ENCODE measurements at regions not wholly inside any gene's neighbourhood (a gene's known extent, or its start where the extent isn't known, plus 50 kb on each side); places are given as distances from the start of the nearest gene placed in this dataset.

DNA sequence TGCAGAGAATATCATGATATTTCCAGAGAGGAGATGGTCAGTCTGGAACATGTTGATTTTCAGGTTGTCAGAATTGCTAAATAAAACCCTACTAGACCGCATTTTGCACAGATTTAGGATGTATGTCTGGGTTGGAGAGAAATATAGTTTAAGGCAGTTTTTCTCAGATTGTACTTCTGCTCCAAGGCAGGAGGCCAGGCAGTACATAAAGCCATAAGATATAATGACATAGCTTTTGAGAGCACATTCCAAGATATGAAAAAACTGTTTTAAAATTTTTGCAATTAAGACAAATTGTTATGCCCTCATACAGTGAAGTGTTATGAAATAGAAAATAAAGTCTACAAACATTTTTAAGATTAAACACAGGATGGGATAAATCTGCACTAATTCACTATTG is 301.8 kb upstream of the CBLB start:
- H3K36me3 Mint-ChIP-seq (ENCODE audit: low read depth) = no peaks in the 10 kb centered on the region
- no peak overlapping the region for H3K4me3 ChIP-seq (ENCODE audit: low read length)
- H3K9ac ChIP-seq (ENCODE audit: extremely low read depth, low read length, poor library complexity, severe bottlenecking) = no peak overlapping the region
- peaks cover 5% of the 10 kb centered on the region for H3K9me3 ChIP-seq (ENCODE audit: control insufficient read depth, low read length)
- H3K4me1 Mint-ChIP-seq = peaks cover 10% of the 10 kb centered on the region
- H3K27me3 Mint-ChIP-seq (ENCODE audit: insufficient read depth) = no peaks in the 10 kb centered on the region
- no peak overlapping the region for H3K27ac Mint-ChIP-seq
- H3K27ac ChIP-seq (ENCODE audit: low read depth, low read length) = no peak overlapping the region
- TF ChIP-seq CTCF (conservative IDR thresholded peaks at IDR 0.05) = no peak
- 100% methylated on average over 1 of the region's 1 CpG; no CpG with 5 or more reads in 1 of the 2 experiments for WGBS, 2 experiments (ENCODE audit: insufficient coverage in 1 of 2, insufficient read length in 1 of 2)
- H3K4me3 Mint-ChIP-seq = no peak overlapping the region
- no peaks in the 10 kb centered on the region for H3K36me3 ChIP-seq (ENCODE audit: control insufficient read depth, insufficient read depth, low read length)
- H3K4me1 ChIP-seq (ENCODE audit: control insufficient read depth, insufficient read depth, low read length) = no peaks in the 10 kb centered on the region
- H3K27me3 ChIP-seq (ENCODE audit: control insufficient read depth, insufficient read depth, low read length, poor library complexity, severe bottlenecking) = no peaks in the 10 kb centered on the region
- H3K9me3 Mint-ChIP-seq = no peaks in the 10 kb centered on the region
- no peak for DNase-seq

DNA sequence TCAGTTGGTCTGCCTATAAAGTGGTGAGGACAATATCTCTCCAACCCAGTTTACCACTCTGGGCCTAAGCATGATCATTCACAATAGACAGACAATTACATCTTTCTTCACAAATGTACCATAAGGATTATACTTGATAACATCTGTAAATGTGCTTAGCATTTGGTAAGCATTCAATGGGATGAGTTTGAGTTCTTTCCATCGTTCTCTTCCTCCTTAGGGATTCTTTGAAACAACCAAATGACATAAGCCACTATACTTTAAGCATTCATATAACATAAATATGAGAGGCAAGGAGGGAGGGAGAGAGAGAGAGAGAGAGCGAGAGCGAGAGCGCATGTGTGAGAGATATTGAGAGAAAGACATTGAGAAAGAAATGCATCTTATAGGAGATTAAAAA is 303.3 kb upstream of the CBLB start:
- Mint-ChIP-seq H3K27ac (no peak overlapping the region), H3K4me1 (peaks cover 10% of the 10 kb centered on the region), H3K36me3 (ENCODE audit: low read depth) (no peaks in the 10 kb centered on the region), H3K4me3 (no peak overlapping the region), H3K9me3 (no peaks in the 10 kb centered on the region), H3K27me3 (ENCODE audit: insufficient read depth) (no peaks in the 10 kb centered on the region)
- Histone ChIP-seq H3K36me3 (ENCODE audit: control insufficient read depth, insufficient read depth, low read length) (no peaks in the 10 kb centered on the region), H3K4me3 (ENCODE audit: low read length) (no peak overlapping the region), H3K9me3 (ENCODE audit: control insufficient read depth, low read length) (peaks cover 5% of the 10 kb centered on the region), H3K27ac (ENCODE audit: low read depth, low read length) (no peak overlapping the region), H3K4me1 (ENCODE audit: control insufficient read depth, insufficient read depth, low read length) (no peaks in the 10 kb centered on the region), H3K9ac (ENCODE audit: extremely low read depth, low read length, poor library complexity, severe bottlenecking) (no peak overlapping the region), H3K27me3 (ENCODE audit: control insufficient read depth, insufficient read depth, low read length, poor library complexity, severe bottlenecking) (no peaks in the 10 kb centered on the region)
- WGBS, 2 experiments (ENCODE audit: insufficient coverage in 1 of 2, insufficient read length in 1 of 2) = 99 to 100% methylated on average over 1 to 3 of the region's 4 CpGs
- TF ChIP-seq CTCF (conservative IDR thresholded peaks at IDR 0.05) = no peak
- DNase-seq = no peak

DNA sequence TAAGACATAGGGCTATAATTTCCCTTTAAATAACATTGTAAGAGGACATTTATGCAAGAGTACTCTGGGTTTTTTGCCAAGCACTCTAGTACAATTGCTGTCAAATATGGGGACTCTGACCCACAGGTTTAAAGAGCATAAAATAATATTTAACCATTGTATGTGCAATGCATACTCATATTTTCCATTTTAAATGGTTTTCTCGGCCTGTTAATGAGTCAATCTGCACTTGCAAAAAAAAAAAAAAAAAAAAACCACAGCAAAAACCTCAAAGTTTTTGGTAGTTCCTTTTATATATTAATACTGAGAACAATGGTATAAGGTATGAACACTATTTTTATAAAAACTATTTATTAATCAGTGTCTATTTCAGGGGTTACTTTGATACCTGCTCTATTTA is 304.0 kb upstream of the CBLB start:
- Mint-ChIP-seq H3K27ac (no peak overlapping the region), H3K27me3 (ENCODE audit: insufficient read depth) (no peaks in the 10 kb centered on the region), H3K4me1 (peaks cover 10% of the 10 kb centered on the region), H3K9me3 (no peaks in the 10 kb centered on the region), H3K36me3 (ENCODE audit: low read depth) (no peaks in the 10 kb centered on the region), H3K4me3 (no peak overlapping the region)
- no peaks in the 10 kb centered on the region for H3K27me3 ChIP-seq (ENCODE audit: control insufficient read depth, insufficient read depth, low read length, poor library complexity, severe bottlenecking)
- H3K9me3 ChIP-seq (ENCODE audit: control insufficient read depth, low read length) = peaks cover 5% of the 10 kb centered on the region
- H3K4me3 ChIP-seq (ENCODE audit: low read length) = no peak overlapping the region
- no peaks in the 10 kb centered on the region for H3K36me3 ChIP-seq (ENCODE audit: control insufficient read depth, insufficient read depth, low read length)
- H3K27ac ChIP-seq (ENCODE audit: low read depth, low read length) = no peak overlapping the region
- no peak for TF ChIP-seq CTCF (conservative IDR thresholded peaks at IDR 0.05)
- DNase-seq = no peak
- H3K9ac ChIP-seq (ENCODE audit: extremely low read depth, low read length, poor library complexity, severe bottlenecking) = no peak overlapping the region
- H3K4me1 ChIP-seq (ENCODE audit: control insufficient read depth, insufficient read depth, low read length) = no peaks in the 10 kb centered on the region
- WGBS, 2 experiments (ENCODE audit: insufficient coverage in 1 of 2, insufficient read length in 1 of 2) = 90% methylated on average over 1 of the region's 1 CpG; no CpG with 5 or more reads in 1 of the 2 experiments

Data from endodermal cell (in vitro differentiated cells).